Liver (tissue), 8 donors: ENCODE measurements at regions not wholly inside any gene's neighbourhood (a gene's known extent, or its start where the extent isn't known, plus 50 kb on each side); places are given as distances from the start of the nearest gene placed in this dataset.

ENCODE experiments used
- DNase-seq: peaks from one replicate; pipeline ENCODE4 v3.0.0-alpha.2; 2017; ENCODE audit warnings: low spot score
- H3K27ac ChIP-seq, 2 donors: one replicate each; pipeline ENCODE4 v1.7.0; 2013; ENCODE audit warnings: inconsistent platforms in 2 of 2, low read length in 2 of 2, control low read depth in 1 of 2, low read depth in 1 of 2, mild to moderate bottlenecking in 1 of 2
- H3K27me3 ChIP-seq, 4 donors: one replicate each; pipeline versions ENCODE4 v1.6.1 to v1.7.0; 2013; ENCODE audit warnings: low read length in 3 of 4, inconsistent platforms in 1 of 4, mild to moderate bottlenecking in 1 of 4, moderate library complexity in 1 of 4; ENCODE audit not compliant: control insufficient read depth in 4 of 4, insufficient read depth in 4 of 4
- H3K36me3 ChIP-seq, 4 donors: one replicate each; pipeline versions ENCODE4 v1.6.1 to v1.7.0; 2013; ENCODE audit warnings: low read length in 3 of 4, mild to moderate bottlenecking in 3 of 4, low read depth in 1 of 4, moderate library complexity in 1 of 4; ENCODE audit not compliant: control insufficient read depth in 4 of 4, insufficient read depth in 3 of 4
- H3K4me1 ChIP-seq, 4 donors: one replicate each; pipeline versions ENCODE4 v1.6.1 to v1.7.0; 2013; ENCODE audit warnings: low read length in 3 of 4, mild to moderate bottlenecking in 3 of 4, moderate library complexity in 1 of 4; ENCODE audit not compliant: control insufficient read depth in 4 of 4, insufficient read depth in 4 of 4
- H3K4me3 ChIP-seq, 3 donors: one replicate each; pipeline versions ENCODE4 v1.6.1 to v1.7.0; 2013; ENCODE audit warnings: low read length in 3 of 3, control low read depth in 1 of 3, low read depth in 1 of 3, mild to moderate bottlenecking in 1 of 3
- H3K9ac ChIP-seq, 2 donors: one replicate each; pipeline ENCODE4 v1.7.0; 2013; ENCODE audit warnings: low read length in 2 of 2, mild to moderate bottlenecking in 2 of 2, moderate library complexity in 2 of 2, control low read depth in 1 of 2, low read depth in 1 of 2
- H3K9me3 ChIP-seq, 4 donors: one replicate each; pipeline versions ENCODE4 v1.6.1 to v1.7.0; 2013; ENCODE audit warnings: low read length in 3 of 4; ENCODE audit not compliant: control insufficient read depth in 4 of 4
- CTCF ChIP-seq: fragments of 150-350 bp; IDR thresholded peaks from 2 replicates; pipeline ENCODE4 v1.5.1; 2017; ENCODE audit warnings: improper control_type of control experiment, low read depth, low read length; ENCODE audit not compliant: missing input control
- EGR1 ChIP-seq, 2 donors: IDR thresholded peaks; 2 replicates each; pipeline ENCODE4 v1.6.1; 2016 to 2018; ENCODE audit warnings: antibody characterized with exemption in 2 of 2, low read depth in 2 of 2
- FOXA1 ChIP-seq: IDR thresholded peaks from 2 replicates; pipeline ENCODE4 v1.6.1; 2016; ENCODE audit warnings: antibody characterized with exemption
- FOXA2 ChIP-seq: IDR thresholded peaks from 2 replicates; pipeline ENCODE4 v1.6.1; 2016; ENCODE audit warnings: antibody characterized with exemption
- GABPA ChIP-seq, 2 donors: IDR thresholded peaks in 1 of 2; conservative IDR thresholded peaks in 1 of 2; 2 replicates each; pipeline ENCODE4 v1.6.1; 2016; ENCODE audit warnings: antibody characterized with exemption in 2 of 2, mild to moderate bottlenecking in 1 of 2, moderate library complexity in 1 of 2
- HNF4A ChIP-seq, 2 donors: conservative IDR thresholded peaks; 2 replicates each; pipeline ENCODE4 v1.6.1; 2016; ENCODE audit warnings: antibody characterized with exemption in 2 of 2, mild to moderate bottlenecking in 2 of 2
- JUND ChIP-seq, 2 donors: IDR thresholded peaks; 2 replicates each; pipeline ENCODE4 v1.6.1; 2016; ENCODE audit warnings: antibody characterized with exemption in 2 of 2
- MAX ChIP-seq: IDR thresholded peaks from 2 replicates; pipeline ENCODE4 v1.6.1; 2016; ENCODE audit warnings: antibody characterized with exemption
- RAD21 ChIP-seq, 2 donors: IDR thresholded peaks; 2 replicates each; pipeline ENCODE4 v1.6.1; 2016; ENCODE audit warnings: antibody characterized with exemption in 2 of 2, mild to moderate bottlenecking in 2 of 2
- REST ChIP-seq: IDR thresholded peaks from 2 replicates; pipeline ENCODE4 v1.6.1; 2016; ENCODE audit warnings: antibody characterized with exemption, mild to moderate bottlenecking
- RXRA ChIP-seq, 2 donors: IDR thresholded peaks; 2 replicates each; pipeline ENCODE4 v1.6.1; 2017 to 2018; ENCODE audit warnings: antibody characterized with exemption in 2 of 2, mild to moderate bottlenecking in 1 of 2
- SP1 ChIP-seq: IDR thresholded peaks from 2 replicates; pipeline ENCODE4 v1.6.1; 2018; ENCODE audit warnings: antibody characterized with exemption, mild to moderate bottlenecking
- TAF1 ChIP-seq: conservative IDR thresholded peaks from 2 replicates; pipeline ENCODE4 v1.6.1; 2016; ENCODE audit warnings: antibody characterized with exemption, mild to moderate bottlenecking
- YY1 ChIP-seq: IDR thresholded peaks from 2 replicates; pipeline ENCODE4 v1.6.1; 2016; ENCODE audit warnings: antibody characterized with exemption, mild to moderate bottlenecking
- WGBS: extraction: QIAGEN DNeasy Blood & Tissue Kit; methylation state at CpG from one replicate; pipeline ENCODE4 v1.1.7; 2013; 5-methylcytosine and 5-hydroxymethylcytosine counted together
- donor health status: healthy.
- donor health status: healthy.
- donor health status: healthy.
- donor health status: healthy.
- donor health status: healthy.

- no peak overlapping the region for H3K27ac ChIP-seq
- H3K27me3 ChIP-seq = peaks cover 0 to 5% (median 0%) of the 10 kb centered on the region in 4 donors
- DNase-seq = no peak
- H3K4me1 ChIP-seq = no peaks in the 10 kb centered on the region
- no peak for TF ChIP-seq SP1
- TF ChIP-seq REST = no peak
- no peak for TF ChIP-seq GABPA (IDR thresholded peaks at IDR 0.05 in 1 of 2, conservative IDR thresholded peaks at IDR 0.05 in 1 of 2)
- no peak for TF ChIP-seq JUND (IDR thresholded peaks at IDR 0.05)
- no peak for TF ChIP-seq RXRA (IDR thresholded peaks at IDR 0.05)
- no peak for TF ChIP-seq FOXA1
- TF ChIP-seq CTCF = no peak
- TF ChIP-seq FOXA2 = no peak
- no peak for TF ChIP-seq MAX
- no peak for TF ChIP-seq TAF1
- no peak for TF ChIP-seq EGR1 (IDR thresholded peaks at IDR 0.05; ENCODE audit: low read depth in 2 of 2)
- no peak for TF ChIP-seq HNF4A (conservative IDR thresholded peaks at IDR 0.05)
- TF ChIP-seq YY1 = no peak
- no peak overlapping the region for H3K4me3 ChIP-seq
- WGBS = 89% methylated on average over 5 of the region's 5 CpGs
- H3K9me3 ChIP-seq = no peaks in the 10 kb centered on the region
- no peaks in the 10 kb centered on the region for H3K36me3 ChIP-seq
- H3K9ac ChIP-seq = no peak overlapping the region
Measured at GRCh38 chr15:88989578-88989977, 76.4 kb upstream of the MFGE8 start.

- Histone ChIP-seq H3K9me3 (no peaks in the 10 kb centered on the region), H3K27ac (no peak overlapping the region), H3K9ac (no peak overlapping the region), H3K4me1 (no peaks in the 10 kb centered on the region), H3K4me3 (no peak overlapping the region), H3K36me3 (no peaks in the 10 kb centered on the region), H3K27me3 (peaks cover 0 to 5% (median 0%) of the 10 kb centered on the region in 4 donors)
- WGBS = 89% methylated on average over 20 of the region's 20 CpGs
- TF ChIP-seq TAF1 (no peak), REST (no peak), RXRA (IDR thresholded peaks at IDR 0.05) (no peak), RAD21 (IDR thresholded peaks at IDR 0.05) (no peak)
- DNase-seq = no peak
Measured at GRCh38 chr15:88990185-88990679, 77.1 kb upstream of the MFGE8 start.
